Testis (tissue), 2 donors: ENCODE measurements at regions not wholly inside any gene's neighbourhood (a gene's known extent, or its start where the extent isn't known, plus 50 kb on each side); places are given as distances from the start of the nearest gene placed in this dataset.

Experiments used
- POLR2A ChIP-seq: fragments of 450-650 bp; IDR thresholded peaks from one replicate; pipeline ENCODE4 v1.6.1; 2017; ENCODE audit warnings: antibody characterized with exemption, mild to moderate bottlenecking, moderate library complexity
- TF ChIP-seq, protein P1 (sequence below), 3 experiments: fragments of 450-650 bp in 2 of 3; fragments of 200-600 bp in 1 of 3; sonication (generic) in 1 of 3; IDR thresholded peaks; one replicate each; pipeline ENCODE4 v1.5.1; 2016 to 2019; ENCODE audit warnings: antibody characterized with exemption in 3 of 3, mild to moderate bottlenecking in 2 of 3, moderate library complexity in 1 of 3

- TF ChIP-seq, protein P1, sequence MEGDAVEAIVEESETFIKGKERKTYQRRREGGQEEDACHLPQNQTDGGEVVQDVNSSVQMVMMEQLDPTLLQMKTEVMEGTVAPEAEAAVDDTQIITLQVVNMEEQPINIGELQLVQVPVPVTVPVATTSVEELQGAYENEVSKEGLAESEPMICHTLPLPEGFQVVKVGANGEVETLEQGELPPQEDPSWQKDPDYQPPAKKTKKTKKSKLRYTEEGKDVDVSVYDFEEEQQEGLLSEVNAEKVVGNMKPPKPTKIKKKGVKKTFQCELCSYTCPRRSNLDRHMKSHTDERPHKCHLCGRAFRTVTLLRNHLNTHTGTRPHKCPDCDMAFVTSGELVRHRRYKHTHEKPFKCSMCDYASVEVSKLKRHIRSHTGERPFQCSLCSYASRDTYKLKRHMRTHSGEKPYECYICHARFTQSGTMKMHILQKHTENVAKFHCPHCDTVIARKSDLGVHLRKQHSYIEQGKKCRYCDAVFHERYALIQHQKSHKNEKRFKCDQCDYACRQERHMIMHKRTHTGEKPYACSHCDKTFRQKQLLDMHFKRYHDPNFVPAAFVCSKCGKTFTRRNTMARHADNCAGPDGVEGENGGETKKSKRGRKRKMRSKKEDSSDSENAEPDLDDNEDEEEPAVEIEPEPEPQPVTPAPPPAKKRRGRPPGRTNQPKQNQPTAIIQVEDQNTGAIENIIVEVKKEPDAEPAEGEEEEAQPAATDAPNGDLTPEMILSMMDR (IDR thresholded peaks at IDR 0.05) = no peak
- no peak for TF ChIP-seq POLR2A
Observed at GRCh38 chr2:238747114-238747513, 100.8 kb upstream of the TWIST2 start.
